Hepatocyte (in vitro differentiated cells): ENCODE measurements at regions not wholly inside any gene's neighbourhood (a gene's known extent, or its start where the extent isn't known, plus 50 kb on each side); places are given as distances from the start of the nearest gene placed in this dataset.
"Not testable (repeated sequence)": the region's sequence is repeated elsewhere in the genome, so short reads cannot be mapped to it uniquely, and the experiment has no call there.

Experiments
- EZH2 ChIP-seq: fragments of 200-600 bp; sonication (generic); IDR thresholded peaks from 2 replicates; pipeline ENCODE4 v1.6.1; 2016; ENCODE audit warnings: antibody characterized with exemption, mild to moderate bottlenecking, borderline replicate concordance
- EZH2phosphoT487 ChIP-seq: fragments of 200-600 bp; sonication (generic); IDR thresholded peaks from one replicate; pipeline ENCODE4 v1.6.1; 2018; ENCODE audit warnings: antibody characterized with exemption, mild to moderate bottlenecking, low read depth, moderate library complexity; ENCODE audit not compliant: unreplicated experiment, severe bottlenecking
- TF ChIP-seq, protein P1 (sequence below): fragments of 200-600 bp; sonication (generic); IDR thresholded peaks from 2 replicates; pipeline ENCODE4 v1.5.1; 2016; ENCODE audit warnings: antibody characterized with exemption, mild to moderate bottlenecking; ENCODE audit not compliant: poor library complexity

DNA sequence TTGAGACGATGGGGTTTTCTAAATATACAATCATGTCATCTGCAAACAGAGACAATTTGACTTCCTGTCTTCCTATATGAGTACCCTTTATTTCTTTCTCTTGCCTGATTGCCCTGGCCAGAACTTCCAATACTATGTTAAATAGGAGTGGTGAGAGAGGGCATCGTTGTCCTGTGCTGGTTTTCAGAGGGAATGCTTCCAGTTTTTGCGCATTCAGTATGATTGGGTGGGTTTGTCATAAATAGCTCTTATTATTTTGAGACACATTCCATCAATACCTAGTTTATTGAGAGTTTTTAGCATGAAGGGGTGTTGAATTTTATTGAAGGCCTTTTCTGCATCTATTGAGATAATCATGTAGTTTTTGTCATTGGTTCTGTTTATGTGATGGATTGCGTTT is 86.5 kb upstream of the SNX9 start:
- TF ChIP-seq, protein P1, sequence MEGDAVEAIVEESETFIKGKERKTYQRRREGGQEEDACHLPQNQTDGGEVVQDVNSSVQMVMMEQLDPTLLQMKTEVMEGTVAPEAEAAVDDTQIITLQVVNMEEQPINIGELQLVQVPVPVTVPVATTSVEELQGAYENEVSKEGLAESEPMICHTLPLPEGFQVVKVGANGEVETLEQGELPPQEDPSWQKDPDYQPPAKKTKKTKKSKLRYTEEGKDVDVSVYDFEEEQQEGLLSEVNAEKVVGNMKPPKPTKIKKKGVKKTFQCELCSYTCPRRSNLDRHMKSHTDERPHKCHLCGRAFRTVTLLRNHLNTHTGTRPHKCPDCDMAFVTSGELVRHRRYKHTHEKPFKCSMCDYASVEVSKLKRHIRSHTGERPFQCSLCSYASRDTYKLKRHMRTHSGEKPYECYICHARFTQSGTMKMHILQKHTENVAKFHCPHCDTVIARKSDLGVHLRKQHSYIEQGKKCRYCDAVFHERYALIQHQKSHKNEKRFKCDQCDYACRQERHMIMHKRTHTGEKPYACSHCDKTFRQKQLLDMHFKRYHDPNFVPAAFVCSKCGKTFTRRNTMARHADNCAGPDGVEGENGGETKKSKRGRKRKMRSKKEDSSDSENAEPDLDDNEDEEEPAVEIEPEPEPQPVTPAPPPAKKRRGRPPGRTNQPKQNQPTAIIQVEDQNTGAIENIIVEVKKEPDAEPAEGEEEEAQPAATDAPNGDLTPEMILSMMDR: not testable (repeated sequence)
- TF ChIP-seq EZH2phosphoT487, EZH2: not testable (repeated sequence)
